Stimulated activated effector memory CD8-positive, alpha-beta T cell treated with anti-CD3 and anti-CD28 coated beads, Interleukin-12 subunit alpha, Interleukin-12 subunit beta, amount 100 ng/mL, for 72 hours (primary cell): ENCODE measurements at regions not wholly inside any gene's neighbourhood (a gene's known extent, or its start where the extent isn't known, plus 50 kb on each side); places are given as distances from the start of the nearest gene placed in this dataset.

Source experiments
- ATAC-seq: fragments of 150-1000 bp; cut with Tn5 transposase; 2 replicates; pipeline ENCODE4 v1.10.0; 2021
- DNase-seq, 2 donors: peaks; one replicate each; pipeline ENCODE4 v3.0.0; 2021 to 2022; ENCODE audit warnings: low spot score in 2 of 2
- H3K27ac Mint-ChIP-seq: one replicate; pipeline ENCODE4 v1.8.0; 2022; ENCODE audit warnings: mild to moderate bottlenecking, mixed read lengths
- H3K36me3 Mint-ChIP-seq: one replicate; pipeline ENCODE4 v1.8.0; 2022; ENCODE audit warnings: mild to moderate bottlenecking, mixed read lengths
- H3K4me1 Mint-ChIP-seq: one replicate; pipeline ENCODE4 v1.8.0; 2022; ENCODE audit warnings: mixed read lengths
- H3K4me3 Mint-ChIP-seq: one replicate; pipeline ENCODE4 v1.8.0; 2022; ENCODE audit warnings: mild to moderate bottlenecking, mixed read lengths
- H3K9me3 Mint-ChIP-seq: one replicate; pipeline ENCODE4 v1.8.0; 2022; ENCODE audit warnings: mixed read lengths

- Mint-ChIP-seq H3K36me3 (no peaks in the 10 kb centered on the region), H3K27ac (no peak overlapping the region), H3K9me3 (peaks cover 5% of the 10 kb centered on the region), H3K4me1 (no peaks in the 10 kb centered on the region), H3K4me3 (no peak overlapping the region)
- DNase-seq = no peak
- ATAC-seq = no peak
These were observed 811.7 kb downstream of the TLR4 start for GRCh38 chr9:118515947-118516346.

DNA sequence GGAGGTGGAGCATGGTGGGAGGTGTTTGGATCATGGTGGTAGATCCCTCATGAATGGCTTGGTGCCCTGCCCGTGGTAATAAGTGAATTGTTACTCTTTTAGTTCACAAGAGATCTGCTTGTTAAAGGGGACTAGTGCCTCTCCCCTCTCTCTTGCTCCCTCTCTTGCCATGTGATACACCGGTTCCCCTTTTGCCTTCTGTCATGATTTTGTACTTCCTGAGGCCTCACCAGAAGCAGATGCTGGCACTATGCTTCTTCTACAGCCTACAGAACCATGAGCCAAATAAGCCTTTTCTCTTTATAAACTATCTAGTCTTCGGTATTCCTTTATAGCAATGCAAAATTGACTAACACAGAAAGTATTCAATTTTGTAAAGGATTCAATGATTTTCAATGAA lies 817.1 kb downstream of the TLR4 start:
- Mint-ChIP-seq H3K4me3 (no peak overlapping the region), H3K27ac (no peak overlapping the region), H3K36me3 (no peaks in the 10 kb centered on the region), H3K4me1 (no peaks in the 10 kb centered on the region), H3K9me3 (peaks cover 4% of the 10 kb centered on the region)
- DNase-seq (no peak), ATAC-seq (no peak)

DNA sequence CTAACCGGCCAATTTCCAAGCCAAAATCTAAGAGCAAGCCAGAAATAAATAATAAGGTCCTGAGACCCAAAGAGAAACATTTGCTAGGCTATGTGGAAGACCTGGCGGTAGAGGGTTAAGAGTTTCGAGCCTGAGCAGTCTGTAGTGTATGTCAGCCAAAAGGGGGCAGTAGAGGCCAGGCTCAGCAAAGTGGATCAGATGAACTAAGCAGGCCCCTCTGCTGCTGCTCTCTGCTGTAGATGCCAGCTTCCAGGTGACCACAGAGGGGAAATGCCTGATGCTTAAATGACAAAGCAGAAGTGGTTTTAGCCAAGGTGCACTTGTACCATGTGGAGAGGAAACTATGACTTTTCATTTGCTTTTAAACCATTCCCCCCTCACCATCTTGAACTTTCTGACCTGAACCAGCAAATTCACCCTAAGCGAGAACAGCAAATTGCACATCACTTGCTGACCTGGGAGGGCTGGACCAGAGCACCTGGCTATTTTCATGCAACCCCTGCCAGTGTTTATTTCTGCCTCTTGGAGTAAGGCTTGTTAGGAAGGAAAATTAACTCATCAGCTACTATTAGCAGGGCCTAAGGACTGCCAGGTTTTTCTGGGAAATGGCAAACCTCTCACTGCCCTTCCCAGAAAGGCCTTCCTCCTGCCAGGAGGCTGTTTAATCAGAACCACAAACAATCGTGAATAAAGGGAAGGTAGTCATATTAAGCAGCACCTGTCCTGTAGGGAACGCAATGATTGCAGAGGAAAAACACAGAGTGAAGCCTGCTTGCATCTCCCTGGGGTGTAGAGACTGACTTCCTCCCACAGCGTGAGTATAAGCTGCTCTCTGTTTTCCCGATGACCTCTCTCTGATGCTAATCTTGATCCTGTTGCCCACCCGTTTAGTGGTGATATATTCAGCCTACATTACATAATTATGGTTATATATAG lies 818.2 kb downstream of the TLR4 start:
- H3K9me3 Mint-ChIP-seq = peaks cover 4% of the 10 kb centered on the region
- DNase-seq (no peak), ATAC-seq (no peak)
- H3K4me3 Mint-ChIP-seq = no peak overlapping the region
- H3K4me1 Mint-ChIP-seq = no peaks in the 10 kb centered on the region
- H3K27ac Mint-ChIP-seq = no peak overlapping the region
- H3K36me3 Mint-ChIP-seq = no peaks in the 10 kb centered on the region

GRCh38 chr9:118527261-118527660 lies 823.1 kb downstream of the TLR4 start:
- no peak overlapping the region for H3K4me3 Mint-ChIP-seq

GRCh38 chr9:118529210-118529609 lies 825.0 kb downstream of the TLR4 start:
- Mint-ChIP-seq H3K9me3 (no peaks in the 10 kb centered on the region), H3K4me3 (no peak overlapping the region), H3K36me3 (no peaks in the 10 kb centered on the region), H3K27ac (no peak overlapping the region), H3K4me1 (no peaks in the 10 kb centered on the region)
- ATAC-seq = no peak
- no peak for DNase-seq

More at GRCh38 chr9:118527261-118527660, 823.1 kb downstream of the TLR4 start:
- Mint-ChIP-seq H3K36me3 (no peaks in the 10 kb centered on the region), H3K4me1 (no peaks in the 10 kb centered on the region), H3K9me3 (peaks cover 4% of the 10 kb centered on the region), H3K27ac (no peak overlapping the region)
- DNase-seq (no peak), ATAC-seq (no peak)

DNA sequence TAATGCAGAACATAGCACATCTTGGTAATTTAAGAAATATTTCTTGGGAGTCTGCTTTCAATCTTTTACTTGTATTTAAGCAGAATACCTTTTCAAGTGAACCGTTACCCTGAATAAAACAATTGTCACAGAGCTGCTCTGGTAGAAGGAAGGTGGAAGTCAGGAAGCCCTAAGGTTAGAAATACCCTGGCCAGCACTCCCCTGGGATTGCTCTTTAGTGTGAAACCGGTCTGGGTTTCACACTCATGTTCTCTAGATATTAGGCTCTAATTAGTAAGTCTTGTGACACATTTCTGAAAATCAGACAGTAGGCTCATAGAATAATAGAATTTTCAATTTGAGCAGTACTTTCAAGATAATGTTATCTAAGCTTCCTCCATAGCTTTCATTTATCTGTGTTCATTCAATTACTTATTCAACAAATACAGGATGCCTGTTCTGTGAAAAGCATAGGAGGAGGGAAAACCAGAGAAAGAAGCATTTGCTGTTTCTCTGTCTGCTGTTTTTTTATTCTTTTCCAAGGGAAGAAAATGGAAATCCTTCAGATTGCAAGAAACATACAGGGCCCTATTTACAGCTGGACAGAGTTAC lies 825.5 kb downstream of the TLR4 start:
- DNase-seq (no peak), ATAC-seq (no peak)
- Mint-ChIP-seq H3K4me3 (no peak overlapping the region), H3K27ac (no peak overlapping the region), H3K36me3 (no peaks in the 10 kb centered on the region), H3K4me1 (no peaks in the 10 kb centered on the region), H3K9me3 (no peaks in the 10 kb centered on the region)

DNA sequence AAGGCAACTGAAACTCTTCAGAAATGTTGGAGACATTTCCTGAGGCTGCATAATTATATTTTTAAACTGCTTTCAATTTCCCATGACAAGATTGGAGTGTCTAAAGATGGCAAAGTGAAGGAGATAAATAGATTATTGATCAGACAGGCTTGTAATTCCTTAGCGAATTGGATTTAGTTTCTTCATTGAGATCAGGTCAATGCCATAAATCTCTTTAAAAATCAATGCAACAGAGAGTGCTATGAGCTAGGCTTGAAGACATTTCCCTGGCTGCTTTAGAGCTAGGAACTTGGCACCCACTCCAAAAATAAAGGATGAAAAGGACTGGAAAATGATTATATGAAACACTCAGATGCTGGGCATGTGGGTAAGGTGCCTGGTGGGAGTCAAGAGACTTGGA lies 828.4 kb downstream of the TLR4 start:
- ATAC-seq (no peak), DNase-seq (no peak)
- Mint-ChIP-seq H3K27ac (no peak overlapping the region), H3K9me3 (peaks cover 5% of the 10 kb centered on the region), H3K4me3 (no peak overlapping the region), H3K36me3 (no peaks in the 10 kb centered on the region), H3K4me1 (no peaks in the 10 kb centered on the region)

GRCh38 chr9:118533101-118533500 lies 828.9 kb downstream of the TLR4 start:
- no peaks in the 10 kb centered on the region for H3K36me3 Mint-ChIP-seq
- DNase-seq (no peak), ATAC-seq (no peak)
- no peak overlapping the region for H3K27ac Mint-ChIP-seq
- no peaks in the 10 kb centered on the region for H3K4me1 Mint-ChIP-seq
- peaks cover 5% of the 10 kb centered on the region for H3K9me3 Mint-ChIP-seq
- H3K4me3 Mint-ChIP-seq = no peak overlapping the region

GRCh38 chr9:118533850-118534249 lies 829.6 kb downstream of the TLR4 start:
- Mint-ChIP-seq H3K27ac (no peak overlapping the region), H3K9me3 (peaks cover 5% of the 10 kb centered on the region), H3K36me3 (no peaks in the 10 kb centered on the region), H3K4me1 (no peaks in the 10 kb centered on the region), H3K4me3 (no peak overlapping the region)
- no peak for DNase-seq
- no peak for ATAC-seq

GRCh38 chr9:118536153-118536552 lies 832.0 kb downstream of the TLR4 start:
- H3K4me3 Mint-ChIP-seq = no peak overlapping the region
- H3K36me3 Mint-ChIP-seq = no peaks in the 10 kb centered on the region
- H3K9me3 Mint-ChIP-seq = peaks cover 5% of the 10 kb centered on the region
- DNase-seq (no peak), ATAC-seq (no peak)
- no peaks in the 10 kb centered on the region for H3K4me1 Mint-ChIP-seq
- H3K27ac Mint-ChIP-seq = no peak overlapping the region

DNA sequence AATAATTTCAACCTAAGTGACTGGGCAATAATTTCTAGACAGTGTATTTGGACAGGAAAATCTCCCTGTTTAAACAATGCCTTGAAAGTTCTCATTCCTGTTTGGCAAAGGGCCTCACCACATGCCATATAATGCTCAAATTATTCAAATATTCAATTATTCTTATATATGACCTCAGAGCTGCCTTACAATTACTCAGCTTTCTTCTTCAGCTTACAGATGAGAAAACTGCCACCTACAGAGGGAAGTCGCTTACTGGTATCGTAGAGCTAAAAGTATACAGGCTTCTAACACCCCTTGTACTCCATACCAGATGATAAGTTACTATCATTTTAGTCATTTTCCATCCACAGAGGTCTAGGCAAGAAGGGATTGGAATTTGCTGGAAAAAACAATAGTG lies 830.3 kb downstream of the BRINP1 start:
- H3K27ac Mint-ChIP-seq = no peak overlapping the region
- H3K9me3 Mint-ChIP-seq = peaks cover 5% of the 10 kb centered on the region
- ATAC-seq (no peak), DNase-seq (no peak)
- no peaks in the 10 kb centered on the region for H3K36me3 Mint-ChIP-seq
- no peaks in the 10 kb centered on the region for H3K4me1 Mint-ChIP-seq
- no peak overlapping the region for H3K4me3 Mint-ChIP-seq

- H3K36me3 Mint-ChIP-seq = no peaks in the 10 kb centered on the region
- peaks cover 10% of the 10 kb centered on the region for H3K9me3 Mint-ChIP-seq
- no peak overlapping the region for H3K4me3 Mint-ChIP-seq
- ATAC-seq = no peak
- no peak overlapping the region for H3K27ac Mint-ChIP-seq
- H3K4me1 Mint-ChIP-seq = no peaks in the 10 kb centered on the region
- DNase-seq = no peak
These were observed 815.8 kb downstream of the BRINP1 start for GRCh38 chr9:118553465-118553864.

DNA sequence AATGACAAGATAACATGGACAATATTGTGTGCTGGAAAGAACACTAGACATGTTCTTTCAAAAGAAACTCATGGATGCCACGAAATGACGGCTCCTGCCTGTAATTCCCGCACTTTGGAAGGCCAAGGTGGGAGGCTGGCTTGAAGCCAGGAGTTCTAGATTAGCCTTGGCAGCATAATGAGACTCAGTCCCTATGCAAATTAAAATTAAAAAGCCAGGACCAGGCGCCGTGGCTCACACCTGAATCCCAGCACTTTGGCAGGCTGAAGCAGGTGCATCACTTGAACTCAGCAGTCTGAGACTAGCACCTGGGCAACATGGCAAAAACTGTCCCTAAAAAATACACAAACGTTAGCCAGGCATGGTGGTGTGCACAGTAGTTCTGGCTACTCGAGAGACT lies 814.2 kb downstream of the BRINP1 start:
- Mint-ChIP-seq H3K36me3 (no peaks in the 10 kb centered on the region), H3K27ac (no peak overlapping the region), H3K9me3 (peaks cover 12% of the 10 kb centered on the region), H3K4me3 (no peak overlapping the region), H3K4me1 (no peaks in the 10 kb centered on the region)
- DNase-seq = no peak
- no peak for ATAC-seq

DNA sequence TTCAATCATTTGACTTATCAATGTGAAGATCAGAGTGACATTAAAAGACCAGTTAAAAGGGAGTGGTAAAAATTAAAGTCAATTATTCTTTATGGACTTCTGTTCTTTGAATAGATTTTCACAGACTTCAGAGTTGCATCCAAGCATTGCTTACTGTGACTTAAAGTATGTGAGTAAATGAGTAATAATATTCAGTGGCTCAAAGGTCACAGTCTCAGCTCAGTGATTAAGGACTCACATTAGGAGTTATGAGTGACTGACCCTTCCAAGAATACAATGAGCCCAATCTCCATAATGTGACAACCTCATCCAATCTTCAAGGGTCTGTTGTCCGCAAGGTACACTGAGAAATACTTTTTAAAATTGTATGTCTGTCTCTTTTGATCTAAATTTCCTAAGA lies 811.2 kb downstream of the BRINP1 start:
- no peak for ATAC-seq
- no peak overlapping the region for H3K4me3 Mint-ChIP-seq
- H3K36me3 Mint-ChIP-seq = no peaks in the 10 kb centered on the region
- no peak overlapping the region for H3K27ac Mint-ChIP-seq
- no peaks in the 10 kb centered on the region for H3K4me1 Mint-ChIP-seq
- H3K9me3 Mint-ChIP-seq = peaks cover 12% of the 10 kb centered on the region
- no peak for DNase-seq

GRCh38 chr9:118558891-118559290 lies 810.3 kb downstream of the BRINP1 start:
- no peak for ATAC-seq
- no peak for DNase-seq
- Mint-ChIP-seq H3K36me3 (no peaks in the 10 kb centered on the region), H3K4me1 (no peaks in the 10 kb centered on the region), H3K9me3 (peaks cover 17% of the 10 kb centered on the region), H3K4me3 (no peak overlapping the region), H3K27ac (no peak overlapping the region)

DNA sequence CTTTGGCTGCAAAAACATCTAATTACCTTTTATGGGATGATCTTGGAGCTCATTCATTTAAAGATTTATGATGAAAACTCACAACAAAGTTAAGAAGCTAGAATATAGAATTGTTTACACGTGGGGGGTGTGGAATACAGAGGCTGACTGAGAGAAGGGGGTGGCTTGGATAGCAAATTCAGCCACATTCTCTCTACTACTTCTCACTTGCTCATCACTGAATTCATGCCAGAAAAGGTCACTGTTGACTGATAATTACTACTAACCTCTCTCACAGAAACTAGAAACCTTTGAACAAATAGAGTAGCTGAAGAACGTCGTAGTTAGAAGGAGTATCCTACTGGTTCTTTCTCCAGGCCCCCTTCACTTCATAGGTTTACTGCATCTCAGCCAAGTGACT lies 808.2 kb downstream of the BRINP1 start:
- Mint-ChIP-seq H3K27ac (no peak overlapping the region), H3K36me3 (no peaks in the 10 kb centered on the region), H3K4me3 (no peak overlapping the region), H3K4me1 (no peaks in the 10 kb centered on the region), H3K9me3 (peaks cover 14% of the 10 kb centered on the region)
- DNase-seq (no peak), ATAC-seq (no peak)
